ENCODE measurements at regions not wholly inside any gene's neighbourhood (a gene's known extent, or its start where the extent isn't known, plus 50 kb on each side); places are given as distances from the start of the nearest gene placed in this dataset.

DNA sequence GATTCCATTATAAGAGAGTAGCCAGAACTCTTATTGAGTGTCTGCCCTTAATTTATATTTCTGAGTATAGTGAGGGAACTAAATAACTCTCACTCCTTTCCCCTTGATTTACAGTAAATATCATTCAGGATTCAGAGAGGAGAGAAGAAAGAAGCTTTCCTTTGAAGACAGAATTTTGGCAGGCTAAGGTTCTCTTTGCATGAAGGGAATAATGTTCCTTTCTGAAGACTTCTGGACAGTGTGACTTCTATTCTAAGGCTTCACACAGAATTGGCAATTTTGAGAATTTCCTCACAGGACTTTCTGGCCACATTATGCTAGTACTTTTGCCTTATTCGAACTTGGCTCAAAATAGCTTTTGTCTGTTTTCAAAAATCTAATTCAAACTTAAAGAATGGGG is 352.2 kb upstream of the FBXO33 start:
- H3K27ac ChIP-seq = no peak overlapping the region
- no peak for TF ChIP-seq ZFX (IDR thresholded peaks at IDR 0.05; ENCODE audit: borderline replicate concordance)
- TF ChIP-seq, protein P1, sequence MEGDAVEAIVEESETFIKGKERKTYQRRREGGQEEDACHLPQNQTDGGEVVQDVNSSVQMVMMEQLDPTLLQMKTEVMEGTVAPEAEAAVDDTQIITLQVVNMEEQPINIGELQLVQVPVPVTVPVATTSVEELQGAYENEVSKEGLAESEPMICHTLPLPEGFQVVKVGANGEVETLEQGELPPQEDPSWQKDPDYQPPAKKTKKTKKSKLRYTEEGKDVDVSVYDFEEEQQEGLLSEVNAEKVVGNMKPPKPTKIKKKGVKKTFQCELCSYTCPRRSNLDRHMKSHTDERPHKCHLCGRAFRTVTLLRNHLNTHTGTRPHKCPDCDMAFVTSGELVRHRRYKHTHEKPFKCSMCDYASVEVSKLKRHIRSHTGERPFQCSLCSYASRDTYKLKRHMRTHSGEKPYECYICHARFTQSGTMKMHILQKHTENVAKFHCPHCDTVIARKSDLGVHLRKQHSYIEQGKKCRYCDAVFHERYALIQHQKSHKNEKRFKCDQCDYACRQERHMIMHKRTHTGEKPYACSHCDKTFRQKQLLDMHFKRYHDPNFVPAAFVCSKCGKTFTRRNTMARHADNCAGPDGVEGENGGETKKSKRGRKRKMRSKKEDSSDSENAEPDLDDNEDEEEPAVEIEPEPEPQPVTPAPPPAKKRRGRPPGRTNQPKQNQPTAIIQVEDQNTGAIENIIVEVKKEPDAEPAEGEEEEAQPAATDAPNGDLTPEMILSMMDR (IDR thresholded peaks at IDR 0.05) = no peak

GRCh38 chr14:39781466-39781865 is 349.2 kb upstream of the FBXO33 start:
- H3K27ac ChIP-seq = no peak overlapping the region

GRCh38 chr14:39773387-39774126 is 341.3 kb upstream of the FBXO33 start:
- TF ChIP-seq ZFX (IDR thresholded peaks at IDR 0.05; ENCODE audit: borderline replicate concordance) = no peak
- TF ChIP-seq, protein P1 (IDR thresholded peaks at IDR 0.05) = no peak
- H3K27ac ChIP-seq = no peak overlapping the region

More at GRCh38 chr14:39781466-39781865, 349.2 kb upstream of the FBXO33 start:
- TF ChIP-seq ZFX (IDR thresholded peaks at IDR 0.05; ENCODE audit: borderline replicate concordance) = no peak
- TF ChIP-seq, protein P1 (IDR thresholded peaks at IDR 0.05) = no peak

DNA sequence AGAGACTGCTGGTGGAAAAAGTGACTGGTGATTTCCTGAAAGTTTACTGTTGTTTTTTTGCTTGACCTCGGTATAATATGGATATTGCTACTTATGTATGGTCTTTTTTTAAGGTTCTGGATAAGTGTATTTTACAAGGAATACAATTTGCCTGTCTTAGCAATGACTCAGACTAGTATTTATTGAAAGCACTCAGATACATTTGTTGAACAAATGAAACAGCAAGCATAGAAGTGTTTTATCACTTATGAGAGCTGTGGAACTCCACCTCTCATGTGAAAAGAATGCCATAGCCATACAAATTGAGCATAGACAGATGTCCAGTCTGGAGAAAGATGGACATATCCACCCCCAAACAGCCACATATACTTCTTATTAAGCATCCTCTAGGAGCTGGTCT is 340.4 kb upstream of the FBXO33 start:
- TF ChIP-seq, protein P1 (IDR thresholded peaks at IDR 0.05) = no peak
- TF ChIP-seq ZFX (IDR thresholded peaks at IDR 0.05; ENCODE audit: borderline replicate concordance) = no peak
- H3K27ac ChIP-seq = no peak overlapping the region

GRCh38 chr14:39768589-39768988 is 336.4 kb upstream of the FBXO33 start:
- no peak for TF ChIP-seq ZFX (IDR thresholded peaks at IDR 0.05; ENCODE audit: borderline replicate concordance)
- TF ChIP-seq, protein P1 (IDR thresholded peaks at IDR 0.05) = no peak
- H3K27ac ChIP-seq = no peak overlapping the region

GRCh38 chr14:39766397-39767000 is 334.3 kb upstream of the FBXO33 start:
- H3K27ac ChIP-seq = no peak overlapping the region
- no peak for TF ChIP-seq ZFX (IDR thresholded peaks at IDR 0.05; ENCODE audit: borderline replicate concordance)
- TF ChIP-seq, protein P1 (IDR thresholded peaks at IDR 0.05) = no peak

GRCh38 chr14:39765676-39766075 is 333.4 kb upstream of the FBXO33 start:
- TF ChIP-seq ZFX (IDR thresholded peaks at IDR 0.05; ENCODE audit: borderline replicate concordance) = no peak
- TF ChIP-seq, protein P1 (IDR thresholded peaks at IDR 0.05) = no peak
- H3K27ac ChIP-seq = no peak overlapping the region

Data from 22Rv1 (cell line).